Esophagus mucosa (tissue), 1 donor: ENCODE measurements at regions not wholly inside any gene's neighbourhood (a gene's known extent, or its start where the extent isn't known, plus 50 kb on each side); places are given as distances from the start of the nearest gene placed in this dataset.
"Not testable (repeated sequence)": the region's sequence is repeated elsewhere in the genome, so short reads cannot be mapped to it uniquely, and the experiment has no call there.

Experiments
- ATAC-seq: fragments of 200-7000 bp; cut with Tn5 transposase; one replicate; pipeline ENCODE4 v1.9.1; 2020
- donor health status: DM: yes; HTN: yes; CAD: no.

- not testable (repeated sequence) for ATAC-seq
Measured at GRCh38 chr21:10410354-10410929, 110.9 kb upstream of the TPTE start.

DNA sequence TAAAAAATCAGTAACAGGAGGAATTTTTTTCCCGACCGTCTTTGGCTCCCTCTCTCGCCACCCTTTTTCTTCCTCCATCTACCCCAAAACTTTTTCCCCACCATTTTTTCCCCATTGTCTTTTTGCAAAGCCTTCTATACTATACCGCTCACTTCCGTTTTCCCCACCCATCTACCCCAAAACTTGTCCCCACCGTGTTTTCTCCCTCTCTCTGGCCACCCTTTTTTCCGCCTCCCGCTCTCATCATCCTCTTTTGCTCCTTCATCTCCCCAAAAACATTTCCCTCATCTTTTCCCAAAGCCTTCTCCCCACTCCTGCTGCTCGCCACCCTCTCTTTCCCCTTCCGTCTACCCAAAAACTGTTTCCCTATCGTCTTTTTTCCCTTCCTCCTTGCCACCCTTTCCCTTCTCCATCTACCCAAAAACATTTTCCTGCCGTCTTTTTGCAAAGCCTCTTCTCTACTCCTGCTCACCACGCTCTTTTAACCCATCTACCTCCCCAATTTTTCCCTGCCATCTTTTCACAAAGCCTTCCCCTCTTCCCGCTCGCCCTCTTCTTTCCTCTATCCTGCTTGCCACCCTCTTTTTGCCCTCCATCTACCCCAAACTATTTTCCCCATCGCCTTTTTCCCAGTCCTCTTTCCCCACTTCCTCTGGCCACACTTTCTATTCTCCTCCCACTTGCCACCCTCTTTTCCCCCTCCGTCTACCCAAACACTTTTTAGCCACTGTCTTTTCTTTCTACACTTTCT lies 109.4 kb upstream of the TPTE start:
- ATAC-seq: not testable (repeated sequence)

DNA sequence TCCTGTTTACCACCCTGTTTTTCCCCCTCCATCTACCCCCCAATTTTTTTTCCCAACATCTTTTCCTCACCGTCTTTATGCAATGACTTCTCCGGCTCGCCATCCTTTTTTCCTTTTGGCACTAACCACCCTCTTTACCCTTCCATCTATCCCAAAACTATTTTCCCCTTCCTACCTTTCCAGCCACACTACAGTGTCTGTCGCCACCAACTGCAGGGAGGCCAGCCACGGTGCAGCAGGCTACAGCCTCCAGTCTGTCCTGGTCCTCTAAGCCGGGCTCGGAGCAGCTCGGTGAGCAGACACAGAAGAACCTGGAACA lies 108.5 kb upstream of the TPTE start:
- not testable (repeated sequence) for ATAC-seq

DNA sequence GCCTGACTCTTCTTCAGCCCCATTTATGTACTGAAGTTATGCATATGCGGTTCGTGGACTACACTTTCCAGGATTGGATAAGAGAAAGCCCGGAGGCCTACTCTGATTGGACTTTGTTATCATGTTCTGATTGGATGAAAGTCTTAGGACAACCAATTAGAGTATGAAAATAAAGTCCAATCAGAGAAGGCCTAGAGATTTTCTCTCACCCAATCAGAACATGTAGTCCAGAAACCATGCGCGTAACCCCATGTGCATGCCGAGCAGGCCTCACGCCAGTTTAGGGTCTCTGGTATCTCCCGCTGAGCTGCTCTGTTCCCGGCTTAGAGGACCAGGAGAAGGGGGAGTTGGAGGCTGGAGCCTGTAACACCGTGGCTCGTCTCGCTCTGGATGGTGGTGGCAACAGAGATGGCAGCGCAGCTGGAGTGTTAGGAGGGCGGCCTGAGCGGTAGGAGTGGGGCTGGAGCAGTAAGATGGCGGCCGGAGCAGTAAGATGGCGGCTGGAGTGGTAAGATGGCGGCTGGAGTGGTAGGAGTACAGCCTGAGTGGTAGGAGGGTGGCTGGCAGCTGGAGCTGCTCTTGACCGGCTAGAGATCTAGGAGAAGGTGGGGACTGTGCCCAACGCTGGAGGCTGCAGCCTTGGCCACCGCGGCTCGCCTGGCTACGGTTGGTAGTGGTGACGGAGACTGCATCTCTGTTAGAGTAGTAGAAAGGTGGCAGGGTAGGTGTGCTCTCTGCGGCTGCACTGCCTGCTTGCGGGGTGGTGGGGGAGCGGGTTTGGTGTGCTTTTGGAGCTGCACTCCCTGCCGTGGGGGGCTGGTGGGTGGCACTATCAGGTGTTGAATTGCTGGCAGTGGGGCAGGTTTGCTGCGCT lies 107.9 kb upstream of the TPTE start:
- not testable (repeated sequence) for ATAC-seq

GRCh38 chr21:10414121-10414924 lies 107.1 kb upstream of the TPTE start:
- not testable (repeated sequence) for ATAC-seq

DNA sequence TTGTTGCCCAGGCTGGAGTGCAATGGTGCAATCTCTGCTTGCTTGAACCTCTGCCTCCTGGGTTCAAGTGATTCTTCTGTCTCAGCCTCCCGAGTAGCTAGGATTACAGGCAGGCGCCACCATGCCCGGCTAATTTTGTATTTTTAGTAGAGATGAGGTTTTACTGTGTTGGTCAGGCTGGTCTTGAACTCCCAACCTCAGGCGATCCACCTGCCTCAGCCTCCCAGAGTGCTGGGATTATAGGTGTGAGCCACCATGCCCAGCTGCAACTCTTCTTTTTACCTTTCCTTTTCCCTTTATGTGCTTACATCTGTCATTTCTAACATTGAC lies 106.5 kb upstream of the TPTE start:
- ATAC-seq: not testable (repeated sequence)

- not testable (repeated sequence) for ATAC-seq
Measured at GRCh38 chr21:10415456-10415855, 105.9 kb upstream of the TPTE start.

- peak; percentile 27 for ATAC-seq
Measured at GRCh38 chr21:10415859-10416258, 105.5 kb upstream of the TPTE start.

DNA sequence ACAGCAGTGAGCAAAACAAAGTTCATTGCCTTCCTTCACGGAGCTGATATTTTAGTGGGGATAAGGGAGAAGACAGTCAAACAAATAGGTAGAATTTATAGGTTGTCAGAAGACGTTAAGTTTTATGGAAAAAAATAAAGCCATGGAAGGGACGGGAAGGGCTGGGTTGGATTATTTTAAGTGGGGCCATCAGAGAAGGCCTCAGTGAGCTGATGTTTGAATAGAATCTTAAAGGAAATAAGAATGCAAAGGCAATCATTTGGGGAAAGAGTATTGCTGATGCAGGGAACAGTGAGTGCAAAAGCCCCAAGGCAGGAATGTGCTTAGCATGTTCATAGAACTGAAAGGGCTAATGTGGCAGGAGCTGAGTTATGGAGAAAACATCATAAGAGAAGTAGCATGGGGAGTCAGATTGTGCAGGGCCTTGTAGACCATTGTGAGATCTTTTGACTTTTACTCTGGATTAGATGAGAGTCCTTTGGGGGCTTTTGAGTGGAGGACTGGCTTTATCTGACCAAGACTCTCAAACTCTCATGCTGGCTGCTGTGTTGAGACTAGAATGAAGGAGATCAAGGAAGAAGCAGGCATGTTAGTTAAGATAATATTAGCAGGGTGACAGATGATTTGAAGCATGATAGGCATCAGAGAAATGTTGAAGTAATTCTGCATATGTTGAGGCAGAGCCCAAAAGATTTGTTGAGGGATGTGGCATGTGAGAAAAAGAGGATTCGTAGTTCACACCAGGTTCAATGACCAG lies 104.5 kb upstream of the TPTE start:
- ATAC-seq: peak; percentile 30

DNA sequence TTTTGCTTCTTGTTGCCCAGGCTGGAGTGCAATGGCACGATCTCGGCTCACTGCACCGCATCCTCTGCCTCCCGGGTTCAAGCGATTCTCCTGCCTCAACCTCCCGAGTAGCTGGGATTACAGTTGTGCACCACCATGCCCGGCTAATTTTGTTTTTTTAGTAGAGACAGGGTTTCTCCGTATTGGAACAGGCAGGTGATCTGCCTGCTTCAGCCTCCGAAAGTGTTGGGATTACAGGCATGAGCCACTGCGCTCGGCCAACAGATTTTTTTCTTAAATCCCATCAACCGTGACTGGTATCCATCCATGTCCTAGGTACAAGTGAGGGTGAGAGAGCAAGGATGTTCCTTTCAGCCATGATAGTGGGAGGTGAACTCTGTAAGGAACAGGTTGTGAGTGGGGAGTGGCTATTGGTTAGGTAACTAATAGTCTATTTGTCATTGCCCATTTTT lies 103.8 kb upstream of the TPTE start:
- peak; percentile 18 for ATAC-seq

- peak; percentile 8 for ATAC-seq
Measured at GRCh38 chr21:10418250-10419048, 102.9 kb upstream of the TPTE start.

- not testable (repeated sequence) for ATAC-seq
Measured at GRCh38 chr21:10421199-10421598, 100.2 kb upstream of the TPTE start.

- ATAC-seq: not testable (repeated sequence)
Measured at GRCh38 chr21:10421601-10422000, 99.8 kb upstream of the TPTE start.

- ATAC-seq: not testable (repeated sequence)
Measured at GRCh38 chr21:10424097-10424886, 97.1 kb upstream of the TPTE start.

DNA sequence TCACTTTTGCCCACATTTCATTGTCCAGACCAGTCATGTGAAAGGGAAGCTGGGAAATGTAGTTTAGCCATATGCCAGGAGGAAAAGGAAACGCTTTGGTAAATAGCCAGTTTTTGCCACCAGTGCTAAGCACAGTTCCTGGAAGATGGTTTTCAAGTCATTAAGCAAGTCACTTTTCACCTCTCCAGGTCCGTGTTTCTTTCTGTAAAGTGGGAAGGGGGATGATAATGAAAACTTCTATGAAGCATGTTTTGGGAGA lies 96.6 kb upstream of the TPTE start:
- ATAC-seq: not testable (repeated sequence)

- no peak for ATAC-seq
Measured at GRCh38 chr21:10425856-10426255, 95.5 kb upstream of the TPTE start.

DNA sequence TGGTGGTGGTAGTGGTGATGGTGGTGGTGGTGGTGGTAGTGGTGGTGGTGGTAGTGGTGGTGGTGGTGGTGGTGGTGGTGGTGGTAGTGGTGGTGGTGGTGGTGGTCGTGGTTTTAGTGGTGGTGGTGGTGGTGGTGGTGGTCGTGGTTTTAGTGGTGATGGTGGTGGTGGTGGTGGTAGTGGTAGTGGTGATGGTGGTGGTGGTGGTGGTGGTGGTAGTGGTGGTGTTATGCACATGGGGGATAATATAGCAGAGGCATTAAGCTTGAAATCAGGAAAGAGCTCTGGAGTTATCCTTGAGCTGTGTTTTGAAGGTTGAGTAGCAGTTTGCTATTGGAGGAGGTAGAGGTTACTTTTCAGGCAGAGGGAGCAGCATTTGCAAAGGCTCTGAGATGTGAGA lies 94.6 kb upstream of the TPTE start:
- not testable (repeated sequence) for ATAC-seq

- peak; percentile 4 for ATAC-seq
Measured at GRCh38 chr21:10427277-10427676, 94.1 kb upstream of the TPTE start.

DNA sequence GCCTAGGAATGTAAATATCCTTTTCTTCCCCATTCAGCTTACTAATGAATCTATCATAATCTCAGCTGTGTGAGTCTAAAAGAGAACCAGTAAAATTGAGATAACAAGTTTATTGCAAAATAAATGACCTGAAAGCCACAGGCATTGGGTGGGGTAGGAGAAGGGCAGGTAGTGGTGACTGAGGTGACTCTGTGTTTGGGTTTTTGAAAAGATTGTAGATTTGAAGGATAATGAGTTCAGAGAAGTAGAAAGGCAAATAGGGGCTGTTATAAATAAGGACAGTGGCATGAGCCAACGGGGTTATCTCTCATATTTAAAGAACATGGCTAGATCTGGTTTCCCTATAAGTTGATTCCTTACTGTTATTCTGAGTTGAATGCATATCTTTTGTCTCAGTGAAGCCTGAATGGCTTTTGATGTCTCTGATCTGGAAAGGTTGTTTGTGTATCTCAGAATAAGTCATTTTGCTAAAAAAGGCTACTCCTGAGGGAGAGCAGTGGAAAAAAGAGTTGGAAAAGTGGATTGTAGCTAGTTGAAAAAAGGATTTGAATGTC lies 92.3 kb upstream of the TPTE start:
- ATAC-seq: not testable (repeated sequence)

DNA sequence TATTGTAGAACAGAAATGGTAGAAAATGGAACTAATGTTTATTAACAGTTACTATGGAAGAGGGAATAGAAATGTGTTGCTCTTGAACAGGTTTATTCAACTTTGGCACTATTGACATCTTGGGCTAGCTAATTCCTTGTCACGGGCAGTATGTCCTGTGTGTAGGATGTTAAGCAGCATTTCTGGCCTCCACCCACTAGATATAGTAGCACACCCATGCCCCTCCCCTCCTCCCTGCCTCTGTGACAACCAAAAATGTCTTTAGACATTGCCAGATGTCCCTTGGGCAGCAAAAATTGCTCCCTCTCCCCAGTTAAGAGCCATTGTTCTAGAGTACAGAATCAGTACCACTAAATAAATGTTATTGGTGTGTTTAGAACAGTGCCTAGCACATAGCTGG lies 91.4 kb upstream of the TPTE start:
- peak; percentile 6 for ATAC-seq
